ENCODE measurements at regions not wholly inside any gene's neighbourhood (a gene's known extent, or its start where the extent isn't known, plus 50 kb on each side); places are given as distances from the start of the nearest gene placed in this dataset.

GRCh38 chr11:92572559-92572958 lies 347.9 kb downstream of the FAT3 start:
- no peaks in the 10 kb centered on the region for H3K79me2 ChIP-seq (ENCODE audit: control insufficient read depth in 1 of 2, insufficient read depth in 2 of 2, low read length in 2 of 2)
- no peak overlapping the region for H3K4ac ChIP-seq (replicated peaks; ENCODE audit: insufficient read length, low read depth, low read length)
- H3K9me3 ChIP-seq (ENCODE audit: insufficient read depth in 2 of 2, low read depth in 1 of 2, low read length in 1 of 2) = no peaks in the 10 kb centered on the region
- ChIA-PET CTCF (ENCODE audit: partially characterized antibody) (interaction anchor here (1.2 kb wide), 1 partner anchor 12 kb away, joined by 3 read pairs; no protein-coding TSS in a partner anchor), POLR2A (ENCODE audit: partially characterized antibody) (no interaction called here)
- no peaks in the 10 kb centered on the region; the same call in 1 of the 2 replicates for H3K23me2 ChIP-seq (ENCODE audit: low read depth, low read length)
- no peak overlapping the region for H2AFZ ChIP-seq (ENCODE audit: low read length)
- H2AK5ac ChIP-seq (ENCODE audit: low read depth, low read length) = no peak overlapping the region
- no peak overlapping the region for H3K56ac ChIP-seq (replicated peaks; ENCODE audit: insufficient read length, low read depth, low read length)
- H4K91ac ChIP-seq (replicated peaks; ENCODE audit: insufficient read length, low read length) = no peak overlapping the region
- H3K36me3 ChIP-seq (ENCODE audit: control insufficient read depth in 2 of 4, insufficient read depth in 4 of 4, low read length in 3 of 4) = no peaks in the 10 kb centered on the region; a peak in 1 of 8 replicates
- H3K9ac ChIP-seq (replicated peaks in 1 of 4; ENCODE audit: extremely low read depth in 1 of 4, low read depth in 3 of 4, low read length in 3 of 4) = no peak overlapping the region
- H4K20me1 ChIP-seq (replicated peaks in 1 of 2; ENCODE audit: control insufficient read depth in 1 of 2, insufficient read depth in 2 of 2, low read length in 2 of 2) = no peaks in the 10 kb centered on the region
- DNase-seq (ENCODE audit: low read depth in 1 of 2, low spot score in 2 of 2) (no peak), FAIRE-seq (no peak)
- H3K4me1 ChIP-seq (replicated peaks in 1 of 4; ENCODE audit: control insufficient read depth in 3 of 4, insufficient read depth in 4 of 4, low read length in 3 of 4) = no peaks in the 10 kb centered on the region; a peak in 1 of 7 replicates
- H3K4me3 ChIP-seq (ENCODE audit: extremely low read depth in 1 of 4, insufficient read depth in 2 of 4, low read depth in 3 of 4, low read length in 4 of 4) = no peak overlapping the region
- no peak overlapping the region for H3K27ac ChIP-seq (ENCODE audit: low read depth, low read length)
- no peak overlapping the region for H3K4me2 ChIP-seq (ENCODE audit: insufficient read depth in 1 of 2, low read depth in 2 of 2, low read length in 2 of 2)
- H2BK15ac ChIP-seq (ENCODE audit: low read length) = no peak overlapping the region
- no peak overlapping the region for H2BK20ac ChIP-seq (ENCODE audit: low read length)
- H2BK5ac ChIP-seq (ENCODE audit: low read depth, low read length) = no peak overlapping the region
- H3K18ac ChIP-seq (ENCODE audit: extremely low read depth, low read length) = no peak overlapping the region
- no peak overlapping the region for H3K14ac ChIP-seq (ENCODE audit: insufficient read length)
- no peak overlapping the region for H2BK12ac ChIP-seq (ENCODE audit: low read depth, low read length)
- H3K23ac ChIP-seq (ENCODE audit: insufficient read length) = no peak overlapping the region
- no peak overlapping the region for H4K8ac ChIP-seq (ENCODE audit: extremely low read depth, insufficient read depth, low read length)
- WGBS, 2 experiments (ENCODE audit: extremely low coverage in 1 of 2, insufficient coverage in 1 of 2, insufficient read length in 1 of 2, insufficient replicate concordance in 2 of 2, low coverage in 1 of 2, low lambda C conversion rate in 2 of 2, missing lambda C conversion rate in 1 of 2) = 100% methylated on average over 1 of the region's 1 CpG; no CpG with 5 or more reads in 1 of the 2 experiments
- H2BK120ac ChIP-seq (replicated peaks; ENCODE audit: low read depth, low read length) = no peak overlapping the region
- H4K5ac ChIP-seq (ENCODE audit: insufficient read length, low read depth, low read length) = no peak overlapping the region
- H3K27me3 ChIP-seq (replicated peaks in 1 of 4; ENCODE audit: control insufficient read depth in 3 of 4, extremely low read depth in 1 of 4, insufficient read depth in 3 of 4, low read length in 3 of 4) = no peaks in the 10 kb centered on the region
- H3K79me1 ChIP-seq (ENCODE audit: low read depth, low read length) = no peaks in the 10 kb centered on the region
- no peak for TF ChIP-seq TEAD4 (IDR thresholded peaks at IDR 0.05; ENCODE audit: low read depth, low read length)
- no peak for TF ChIP-seq GABPA (IDR thresholded peaks at IDR 0.05; ENCODE audit: borderline replicate concordance, insufficient read depth, low read length)
- TF ChIP-seq EZH2 (IDR thresholded peaks at IDR 0.05; ENCODE audit: low read depth, low read length, severe bottlenecking) = no peak
- TF ChIP-seq ZNF274 (IDR thresholded peaks at IDR 0.05; ENCODE audit: borderline replicate concordance, extremely low read depth, low read length) = no peak
- TF ChIP-seq POU5F1 (IDR thresholded peaks at IDR 0.05; ENCODE audit: low read depth, low read length) = no peak
- TF ChIP-seq MAX (IDR thresholded peaks at IDR 0.05) = no peak
- no peak for TF ChIP-seq USF2 (IDR thresholded peaks at IDR 0.05; ENCODE audit: low read length)
- no peak for TF ChIP-seq BCL11A (IDR thresholded peaks at IDR 0.05; ENCODE audit: low read depth in 2 of 2, low read length in 2 of 2)
- TF ChIP-seq POLR2AphosphoS5 (IDR thresholded peaks at IDR 0.05; ENCODE audit: low read depth, low read length) = no peak
- TF ChIP-seq HDAC2 (IDR thresholded peaks at IDR 0.05; ENCODE audit: borderline replicate concordance in 1 of 2, low read depth in 2 of 2, low read length in 2 of 2) = no peak
- no peak for TF ChIP-seq MAFK (IDR thresholded peaks at IDR 0.05; ENCODE audit: low read depth, low read length)
- no peak for TF ChIP-seq HDAC6 (IDR thresholded peaks at IDR 0.05; ENCODE audit: low read depth, low read length)
- no peak for TF ChIP-seq RBBP5 (IDR thresholded peaks at IDR 0.05; ENCODE audit: borderline replicate concordance, low read depth, low read length)
- no peak for TF ChIP-seq JUN (IDR thresholded peaks at IDR 0.05; ENCODE audit: low read depth, low read length)
